Hematopoietic multipotent progenitor cell treated with erythropoietin and hydrocortisone succinate and interleukin-3 and kit ligand, for 8 days (in vitro differentiated cells): ENCODE measurements at regions not wholly inside any gene's neighbourhood (a gene's known extent, or its start where the extent isn't known, plus 50 kb on each side); places are given as distances from the start of the nearest gene placed in this dataset.

Experiments
- DNase-seq: peaks from one replicate; pipeline ENCODE4 v3.0.0-alpha.2; 2015

DNA sequence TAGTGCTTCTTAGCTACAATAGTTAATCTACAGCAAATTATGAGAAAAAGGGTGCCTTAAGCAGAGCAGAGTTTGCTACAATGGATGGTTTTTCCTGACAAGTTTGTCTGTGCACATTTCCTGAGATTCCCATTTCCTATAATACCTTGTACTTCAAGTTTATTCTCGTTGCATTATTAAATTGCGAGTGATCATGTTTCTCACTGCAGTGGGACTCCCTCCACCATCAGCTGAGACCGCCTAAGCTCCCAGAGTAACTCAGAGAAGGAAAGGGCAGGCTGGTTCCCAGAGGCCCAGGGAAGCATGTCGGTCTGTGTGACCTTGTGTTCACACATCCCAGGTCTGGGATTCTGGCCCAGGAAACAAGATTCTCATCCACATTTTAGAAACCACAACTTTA, 162.1 kb downstream of the ARL4C start:
- DNase-seq: no peak

DNA sequence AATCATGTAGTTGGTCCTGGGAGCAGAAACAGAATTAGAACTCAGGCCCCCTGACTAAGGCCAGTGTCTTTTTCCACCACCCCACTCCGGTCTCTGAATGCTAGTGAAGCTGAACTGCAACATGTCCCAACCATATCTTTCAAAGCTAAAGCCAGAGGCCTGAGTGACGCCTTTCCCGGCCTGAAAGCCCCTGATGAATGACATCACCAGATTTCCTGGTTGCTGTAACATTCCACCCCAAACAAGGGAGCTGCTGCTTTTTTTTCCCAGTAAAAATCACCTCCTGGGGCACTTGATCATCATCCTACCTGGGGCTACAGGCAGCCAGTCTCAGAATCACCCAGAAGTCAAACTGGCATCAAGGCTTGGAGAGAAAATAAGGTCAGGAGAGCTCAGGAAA, 162.7 kb downstream of the ARL4C start:
- no peak for DNase-seq

DNA sequence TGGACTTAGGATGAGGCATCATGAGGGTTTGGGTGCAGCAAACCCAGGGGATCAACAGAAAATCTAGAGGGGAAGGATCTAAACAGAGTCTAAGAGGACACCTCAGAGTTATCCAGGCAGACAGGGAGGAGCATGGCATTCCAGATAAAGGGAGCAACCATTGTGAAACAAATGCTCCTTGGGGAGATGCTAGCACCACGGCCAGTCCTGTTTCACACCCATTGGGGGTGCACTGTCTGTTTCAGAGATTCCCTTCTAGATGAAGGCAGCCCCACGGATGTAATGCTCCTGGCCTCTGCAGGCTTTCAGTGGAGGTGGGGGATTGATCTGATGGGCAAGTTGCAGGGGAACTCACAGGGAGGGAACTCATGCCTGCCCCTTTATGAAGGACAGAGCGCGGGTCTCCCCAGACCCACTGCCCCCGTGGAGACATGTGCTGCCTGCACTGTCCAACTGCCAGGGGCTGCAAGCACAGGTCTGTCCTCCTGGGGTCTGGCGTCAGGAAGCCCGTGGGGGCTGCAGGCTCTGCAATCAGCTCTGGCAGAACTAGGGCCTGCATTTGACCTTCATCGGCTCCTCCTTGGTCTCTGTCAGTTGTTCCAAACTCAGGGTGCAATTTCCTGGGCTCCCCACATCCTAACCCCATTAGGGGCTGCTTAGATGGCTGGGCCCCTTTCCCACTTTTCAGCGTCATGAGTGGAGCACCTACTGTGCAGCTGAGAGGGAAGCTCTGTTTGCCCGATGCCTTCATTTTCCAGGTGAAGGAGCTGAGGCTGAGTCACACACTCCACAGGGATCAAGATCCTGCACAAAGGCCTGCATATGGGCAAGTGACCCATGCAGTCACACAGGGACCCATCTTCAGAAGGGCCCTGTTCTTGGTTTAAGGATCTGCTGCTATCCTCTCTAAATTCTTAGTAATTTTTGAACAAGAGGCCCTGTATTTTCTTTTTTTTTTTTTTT, 163.4 kb downstream of the ARL4C start:
- no peak for DNase-seq

DNA sequence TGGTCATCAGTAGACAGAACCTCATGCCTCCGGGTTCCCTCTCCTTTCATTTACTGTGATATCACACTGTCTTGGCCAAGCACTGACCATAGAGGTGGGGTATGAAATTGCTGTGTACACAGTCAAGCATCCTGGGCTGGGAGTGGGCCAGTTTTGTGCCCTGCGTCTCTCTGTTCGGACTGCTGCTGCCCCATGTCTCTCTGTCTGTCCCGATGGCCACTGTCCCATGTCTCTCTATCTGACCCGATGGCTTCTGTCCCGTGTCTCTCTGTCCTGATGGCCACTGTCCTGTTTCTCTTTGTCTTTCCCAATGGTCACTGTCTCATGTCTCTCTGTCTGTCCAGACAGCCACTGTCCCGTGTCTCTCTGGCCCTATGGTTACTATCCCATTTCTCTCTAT, 164.9 kb downstream of the ARL4C start:
- DNase-seq: no peak

DNA sequence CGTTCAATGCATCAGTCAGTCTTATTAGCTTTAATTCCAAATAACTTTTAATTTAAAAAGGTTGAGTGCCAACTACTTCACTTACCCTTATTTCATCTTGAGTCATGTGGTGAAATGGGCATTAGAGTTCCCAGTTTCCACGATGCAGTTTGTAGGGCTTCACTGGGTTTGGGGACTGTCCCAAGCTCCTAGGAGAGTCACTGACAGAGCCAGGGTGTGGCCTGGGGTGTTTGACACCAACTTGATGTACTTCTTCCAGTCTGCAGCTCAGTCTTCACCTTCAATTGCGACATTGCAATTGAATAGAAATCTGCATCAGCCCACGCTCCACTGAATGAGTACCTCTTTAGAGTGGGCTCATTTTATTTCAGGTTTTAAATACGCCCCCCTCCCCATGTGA, 165.3 kb downstream of the ARL4C start:
- DNase-seq: no peak

DNA sequence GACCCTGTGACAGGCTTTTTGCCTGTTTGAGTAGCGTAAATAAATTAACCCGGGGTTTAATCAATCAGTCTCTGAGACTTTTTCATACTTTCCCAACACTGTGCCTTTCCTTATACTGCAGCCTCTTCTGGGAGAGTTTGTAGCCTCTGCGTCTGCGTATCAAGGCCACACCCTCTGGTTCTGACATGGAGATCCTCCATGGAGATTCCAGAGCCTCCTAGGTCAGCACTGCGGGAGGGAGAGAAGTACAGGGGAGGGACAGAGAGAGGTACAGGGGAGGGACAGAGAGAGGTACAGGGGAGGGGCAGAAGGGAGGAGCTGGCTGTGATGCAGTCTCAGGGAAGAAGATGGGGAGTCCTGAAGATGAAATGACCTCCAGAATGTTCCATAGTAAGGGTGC, 166.0 kb downstream of the ARL4C start:
- no peak for DNase-seq

DNA sequence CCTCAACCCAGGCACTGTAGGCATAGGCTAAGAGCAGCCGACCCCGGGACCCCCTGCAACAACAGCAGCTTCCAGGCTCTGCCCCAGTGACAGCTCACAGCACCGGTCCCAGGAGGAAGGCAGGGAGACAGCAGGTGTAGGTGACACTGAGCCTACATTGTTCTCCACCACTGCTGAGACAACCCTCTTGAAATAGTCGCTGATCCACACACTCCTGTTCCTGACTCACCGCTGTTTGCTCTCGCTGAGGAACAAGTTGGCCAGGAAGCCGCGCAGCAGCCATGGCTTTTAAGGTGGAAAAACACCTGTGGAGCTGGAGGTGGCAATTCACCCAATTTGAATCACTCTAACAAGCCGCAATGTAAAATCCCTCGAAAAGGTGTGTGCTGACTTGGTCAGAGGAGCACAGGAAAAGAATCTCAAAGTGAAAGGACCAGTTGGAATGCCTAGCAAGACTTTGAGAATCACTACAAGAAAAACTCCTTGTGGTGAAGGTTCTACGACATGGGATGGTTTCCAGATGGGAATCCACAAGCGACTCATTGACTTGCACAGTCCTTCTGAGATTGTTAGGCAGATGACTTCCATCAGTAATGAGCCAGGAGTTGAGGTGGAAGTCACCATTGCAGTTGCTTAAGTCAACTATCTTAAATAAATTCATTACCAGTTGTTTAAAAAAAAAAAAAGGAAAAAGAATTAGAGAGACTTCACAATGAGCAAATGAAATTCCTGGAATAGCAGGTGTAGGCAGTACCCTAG, 167.5 kb downstream of the ARL4C start:
- DNase-seq: no peak

DNA sequence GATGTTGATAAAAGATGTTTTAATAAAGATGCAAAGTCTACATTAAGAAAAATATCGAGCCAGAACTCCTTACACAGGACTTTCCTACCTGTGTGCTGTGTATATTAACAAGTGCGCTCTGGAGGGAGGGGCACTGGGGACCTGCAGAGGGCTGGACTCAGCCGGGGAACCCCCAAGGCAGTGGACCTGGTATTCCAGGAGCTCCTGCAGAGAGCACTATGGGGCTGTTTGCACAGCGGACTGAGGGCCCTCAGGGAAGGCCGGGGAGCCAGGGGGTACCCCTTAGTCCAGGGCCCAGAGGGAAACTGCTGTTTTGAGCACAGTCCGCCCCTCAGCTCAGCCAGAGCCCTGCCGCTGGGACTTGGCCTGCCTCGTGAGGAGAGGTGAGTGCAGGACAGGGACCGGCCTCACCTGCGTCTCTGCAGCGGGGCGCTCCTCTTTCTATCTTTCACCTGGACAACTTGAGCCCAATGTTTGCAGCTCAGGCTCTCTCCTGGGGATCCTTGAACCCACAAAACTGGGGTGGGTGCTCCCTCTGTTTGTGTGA, 168.4 kb downstream of the ARL4C start:
- no peak for DNase-seq

DNA sequence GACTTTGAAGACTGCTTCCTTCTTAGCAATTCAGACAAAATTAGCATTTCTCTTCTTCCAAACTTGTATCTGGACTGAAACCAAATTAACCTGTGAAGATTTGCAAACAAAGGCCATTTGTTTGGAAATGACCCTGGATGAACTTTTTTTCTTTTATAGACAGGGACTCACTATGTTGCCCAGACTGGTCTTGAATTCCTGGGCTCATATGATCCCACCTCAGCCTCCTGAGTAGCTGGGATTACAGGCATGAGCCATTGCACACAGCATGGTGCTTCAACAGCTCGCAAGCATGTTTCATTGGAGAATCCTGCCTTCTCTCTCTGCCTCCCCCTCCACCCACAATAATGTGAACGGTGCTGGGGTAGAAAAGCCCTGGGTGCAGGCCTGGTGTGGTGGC, 170.2 kb downstream of the ARL4C start:
- DNase-seq: no peak

DNA sequence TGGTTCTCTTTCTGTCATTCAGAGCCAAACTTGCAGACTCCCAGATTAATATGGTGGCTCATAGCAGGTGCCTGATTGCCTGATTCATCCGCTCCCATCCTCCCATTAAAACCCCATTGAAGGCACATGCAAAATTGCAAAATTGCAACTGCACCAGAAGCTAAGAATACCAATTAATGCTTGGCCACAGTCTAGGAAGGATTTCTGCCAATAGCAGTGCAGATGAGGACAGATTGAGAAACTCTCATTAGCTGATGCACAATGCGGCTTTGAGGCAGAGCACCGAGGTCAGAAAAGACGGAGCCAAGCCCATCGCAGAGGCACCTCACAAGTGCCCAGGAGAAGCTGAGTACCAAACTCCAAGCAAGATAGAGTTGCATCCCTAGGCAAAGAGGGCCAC, 172.8 kb downstream of the ARL4C start:
- DNase-seq: no peak

DNA sequence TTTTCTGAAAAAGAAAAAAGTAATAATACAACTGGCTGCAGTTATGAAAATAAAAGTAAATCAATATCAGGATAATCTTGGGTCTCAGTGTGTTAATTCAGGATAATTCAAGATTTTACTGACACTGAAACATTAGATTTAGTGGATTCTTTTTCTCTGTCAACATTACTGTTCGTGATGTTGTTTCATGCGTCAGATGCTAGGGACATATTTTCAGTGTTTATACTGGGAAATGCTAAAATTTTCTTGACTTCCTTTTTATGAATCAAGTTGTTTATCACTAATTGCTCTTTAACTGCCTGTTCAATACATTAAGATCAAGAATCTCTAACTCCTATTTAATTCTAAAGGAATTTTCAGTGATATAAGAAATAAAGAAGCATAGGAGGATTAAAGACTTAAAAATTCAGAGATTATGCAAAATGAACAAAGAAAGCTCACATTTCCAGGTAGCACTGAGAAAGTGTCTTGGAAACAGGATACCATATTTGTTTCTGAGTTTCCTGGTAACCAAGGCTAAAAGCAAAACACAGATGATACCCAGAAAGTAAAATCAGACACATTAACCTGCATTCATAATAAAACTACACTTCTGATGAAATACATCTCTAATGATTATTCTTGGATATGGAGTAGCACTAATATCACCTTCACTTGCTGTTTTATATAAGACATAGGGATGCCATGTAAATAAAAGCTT, 174.0 kb downstream of the ARL4C start:
- DNase-seq: no peak

DNA sequence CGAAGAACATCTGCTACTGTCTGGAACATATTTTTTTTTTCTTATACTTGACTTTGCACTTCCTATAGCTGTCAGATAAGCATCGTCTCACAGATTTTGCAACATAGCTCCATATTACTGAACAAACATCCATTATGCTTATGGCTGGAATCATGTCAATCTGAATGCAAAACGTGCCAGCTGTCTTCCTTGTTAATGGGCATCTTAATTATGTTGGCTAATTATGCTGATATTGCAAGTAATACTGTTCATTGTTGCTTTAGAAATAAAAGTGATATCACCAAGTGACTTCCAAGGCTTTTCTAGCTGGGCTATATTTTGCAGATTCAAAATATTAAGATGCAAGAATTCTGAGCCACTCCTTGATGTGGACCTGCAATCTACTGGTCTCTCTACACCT, 176.8 kb downstream of the ARL4C start:
- DNase-seq: no peak

DNA sequence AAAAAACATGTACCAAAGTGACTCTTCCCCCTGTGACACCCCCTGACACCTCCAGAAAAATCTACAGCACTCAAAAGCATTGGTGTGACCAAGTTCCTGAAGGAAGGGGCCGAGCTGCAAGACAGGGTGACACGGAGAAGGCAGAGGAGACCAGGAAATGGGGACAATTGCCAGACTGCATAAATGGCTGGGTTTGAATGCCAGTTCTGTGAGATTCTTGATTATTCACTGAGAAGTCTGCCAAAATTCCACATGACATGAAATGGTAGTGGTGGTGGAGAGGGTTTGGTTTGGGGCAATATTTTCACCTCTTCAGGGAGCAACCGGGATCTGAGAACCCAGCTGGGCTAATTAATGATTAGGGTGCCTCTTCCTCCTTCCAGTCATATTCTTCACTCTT, 178.5 kb downstream of the ARL4C start:
- no peak for DNase-seq

DNA sequence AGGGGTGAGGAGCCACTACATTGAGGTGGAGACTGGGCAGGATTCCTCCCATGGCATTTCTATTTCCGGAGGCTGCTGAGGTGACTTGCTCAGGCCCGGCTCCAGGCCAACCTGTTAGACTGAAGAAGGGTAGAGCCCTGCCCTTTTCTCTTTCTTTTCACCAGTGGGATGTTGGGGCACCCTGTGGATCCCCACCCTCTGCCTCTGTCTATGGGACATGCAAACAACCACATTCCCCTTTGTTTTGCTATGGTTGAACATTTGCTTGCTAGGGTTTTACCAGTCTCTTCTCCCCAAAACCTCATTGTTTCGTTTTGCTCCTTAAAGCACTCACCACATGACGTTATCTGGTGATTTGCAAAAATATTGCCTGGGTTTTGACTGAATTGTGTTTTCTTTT, 183.3 kb downstream of the ARL4C start:
- DNase-seq: no peak

DNA sequence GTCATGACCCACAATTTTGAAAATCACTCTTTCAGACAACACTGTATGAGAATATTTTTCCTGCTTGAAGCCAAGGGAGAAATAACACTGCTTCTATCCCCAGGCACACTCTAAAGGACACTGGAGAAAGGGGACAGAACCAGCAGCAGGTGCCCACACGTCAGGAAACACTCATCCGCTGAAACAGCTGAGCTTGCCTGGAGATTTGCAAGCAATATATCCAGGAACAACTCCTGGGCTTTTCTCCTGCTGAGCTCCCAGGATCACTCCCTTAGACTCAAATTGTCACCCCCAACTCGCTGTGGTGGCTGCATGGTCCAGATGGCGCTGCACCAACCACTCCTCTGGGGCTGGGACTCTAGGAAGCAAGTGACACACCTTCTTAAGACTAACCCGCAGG, 186.7 kb downstream of the ARL4C start:
- DNase-seq: no peak

DNA sequence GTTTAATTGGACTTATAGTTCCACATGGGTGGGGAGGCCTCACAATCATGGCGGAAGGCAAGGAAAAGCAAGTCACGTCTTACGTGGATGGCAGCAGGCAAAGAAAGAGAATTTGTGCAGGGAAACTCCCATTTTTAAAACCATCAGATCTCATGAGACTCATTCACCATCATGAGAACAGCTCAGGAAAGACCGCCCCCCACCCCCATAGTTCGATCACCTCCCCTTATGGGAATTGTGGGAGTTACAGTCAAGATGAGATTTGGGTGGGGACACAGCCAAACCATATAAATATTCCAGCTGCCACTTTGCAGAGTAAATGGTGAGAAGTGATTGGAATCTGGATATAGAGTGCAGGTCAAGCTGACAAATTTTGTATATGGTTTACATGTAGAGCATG, 187.4 kb downstream of the ARL4C start:
- no peak for DNase-seq

DNA sequence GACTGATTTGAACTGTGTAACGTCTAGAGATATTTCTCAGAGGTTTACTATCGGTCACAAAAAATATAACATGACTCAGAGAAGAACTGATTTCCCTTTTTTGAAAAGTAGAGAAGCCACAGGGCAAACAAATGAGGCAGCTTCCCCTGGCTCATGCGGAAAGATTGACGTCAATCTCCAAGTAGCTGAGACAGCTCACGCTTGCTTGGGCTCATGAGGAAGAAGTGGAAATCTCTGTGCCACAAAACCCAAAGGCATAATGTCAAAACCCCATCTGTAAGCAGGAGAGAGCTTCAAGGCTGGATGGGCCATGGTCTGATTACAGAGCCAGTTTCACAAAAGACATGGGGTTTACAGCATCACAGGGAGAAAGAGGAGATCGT, 188.1 kb downstream of the ARL4C start:
- no peak for DNase-seq

DNA sequence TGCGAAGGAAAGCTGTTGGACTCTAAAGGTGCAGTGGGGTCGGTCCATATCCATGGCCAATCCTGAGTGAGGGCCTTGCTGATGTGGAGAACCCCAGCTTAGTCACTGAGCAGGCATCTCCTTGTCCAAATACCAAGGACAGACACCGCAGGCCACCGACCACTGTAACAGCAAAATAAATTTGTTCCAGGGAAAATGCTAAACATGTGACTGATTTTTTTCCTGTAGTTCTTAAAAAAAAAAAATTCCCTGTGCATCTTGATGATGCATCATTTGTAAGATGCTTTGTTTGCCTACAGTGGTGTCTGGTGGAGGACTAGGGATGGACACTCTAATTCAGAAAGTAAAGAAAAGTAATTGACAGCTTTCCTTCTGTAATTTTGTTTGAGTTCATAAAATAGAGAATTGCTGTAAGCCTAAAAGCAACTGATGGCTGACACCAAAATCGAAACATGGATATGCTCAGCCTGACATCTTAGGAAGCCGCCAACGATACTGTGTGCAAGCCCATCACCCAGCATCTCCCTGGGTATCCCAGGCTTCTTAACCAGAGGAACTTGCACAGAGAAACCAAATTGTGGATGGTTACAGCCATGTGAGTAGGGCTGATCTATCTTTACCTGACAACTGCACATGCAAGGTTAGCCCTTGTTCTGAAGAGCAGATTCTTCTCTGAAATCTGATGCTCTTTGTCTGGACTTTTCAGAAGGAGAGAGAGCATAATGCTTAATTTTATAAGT, 188.6 kb downstream of the ARL4C start:
- no peak for DNase-seq

DNA sequence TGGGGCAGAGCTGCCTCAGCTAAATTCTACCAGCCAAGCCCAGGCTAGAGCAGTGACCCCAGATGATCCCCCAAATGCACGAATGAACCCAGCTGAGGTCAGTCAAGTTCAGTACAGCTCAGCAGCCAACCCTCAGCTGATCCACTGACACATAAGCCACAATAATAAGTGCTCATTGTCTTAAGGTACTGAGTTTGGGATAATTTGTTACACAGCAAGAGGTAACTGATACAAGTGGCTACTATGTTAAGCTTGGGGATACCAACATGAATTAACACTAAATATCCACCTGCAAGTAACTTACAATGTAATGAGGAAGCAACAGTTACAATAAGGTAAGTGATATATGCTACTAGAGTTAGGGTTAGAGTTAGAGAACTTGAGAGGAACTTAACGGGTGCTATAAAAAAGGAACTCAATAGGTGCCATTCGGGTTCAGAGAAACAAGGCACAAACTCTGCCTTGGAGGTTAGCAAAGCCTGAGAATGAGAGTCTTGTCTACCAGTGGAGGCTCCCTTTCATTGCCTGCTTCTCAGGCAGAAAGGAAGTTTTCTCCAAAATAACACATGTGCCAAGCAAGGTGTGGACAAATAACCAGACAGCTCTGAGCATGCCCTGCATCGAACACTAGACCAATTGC, 189.4 kb downstream of the ARL4C start:
- no peak for DNase-seq

DNA sequence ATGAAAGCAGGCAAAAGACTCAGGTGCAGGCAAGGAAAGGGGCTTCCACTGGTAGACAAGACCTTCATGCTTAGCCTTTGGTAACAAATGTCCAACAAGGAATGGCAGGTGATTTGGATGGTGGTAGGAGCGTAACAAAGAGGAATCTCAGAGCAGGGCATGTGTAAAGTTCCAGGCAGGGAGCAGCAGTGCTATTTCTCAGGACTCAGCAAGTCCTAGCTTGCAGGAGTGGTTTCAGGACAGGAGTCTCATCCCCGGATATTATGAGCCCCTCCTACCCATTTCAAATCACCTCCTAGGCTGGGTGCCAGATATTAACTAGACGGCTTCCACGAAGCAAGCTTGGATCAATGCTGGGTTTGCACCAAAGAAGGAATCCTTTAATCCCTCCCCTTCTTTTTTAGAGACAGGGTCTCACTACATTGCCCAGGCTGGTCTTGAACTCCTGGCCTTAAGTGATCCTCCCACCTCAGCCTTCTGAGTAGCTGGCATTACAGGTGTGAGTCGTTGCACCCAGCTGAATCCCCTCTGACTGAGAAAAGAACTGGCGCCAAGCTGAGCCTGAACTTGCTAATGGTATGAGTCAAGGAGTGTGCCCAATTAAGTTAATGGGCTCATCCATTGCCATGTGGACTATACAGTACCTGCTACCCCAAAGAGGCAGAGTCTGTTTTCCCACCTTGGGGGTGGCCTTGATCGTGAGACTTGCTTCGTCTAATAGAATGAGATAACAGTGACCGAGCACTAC, 190.3 kb downstream of the ARL4C start:
- DNase-seq: no peak

DNA sequence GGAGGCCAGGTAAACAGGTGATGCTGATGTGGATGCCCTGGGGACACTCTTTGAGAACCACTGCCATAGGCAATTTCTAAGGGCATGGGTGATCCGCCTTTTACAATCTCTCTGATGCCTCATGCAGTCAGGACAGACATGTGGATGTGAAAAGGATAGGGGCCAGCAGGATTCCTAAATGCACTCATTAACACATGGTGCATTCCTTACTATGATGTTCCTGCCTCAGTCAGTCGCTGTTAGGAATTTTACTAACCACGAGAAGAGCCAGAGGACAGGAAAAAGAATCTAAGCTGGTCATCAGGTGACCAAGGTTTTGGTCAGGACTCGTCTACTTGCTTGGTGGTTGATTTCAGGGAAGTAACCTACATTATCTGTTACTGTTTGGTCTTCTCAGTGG, 191.0 kb downstream of the ARL4C start:
- DNase-seq: no peak
